ENCODE measurements at regions not wholly inside any gene's neighbourhood (a gene's known extent, or its start where the extent isn't known, plus 50 kb on each side); places are given as distances from the start of the nearest gene placed in this dataset.

GRCh38 chr3:148500881-148501280 lies 196.8 kb upstream of the AGTR1 start:
- H3K27me3 ChIP-seq (ENCODE audit: control insufficient read depth, extremely low read depth, insufficient read depth, low read length): no peaks in the 10 kb centered on the region
- DNase-seq (ENCODE audit: low read depth, low spot score) (no peak), FAIRE-seq (no peak)
- no peaks in the 10 kb centered on the region for H3K4me1 ChIP-seq (ENCODE audit: control insufficient read depth, extremely low read depth, insufficient read depth, low read length)
- H3K4me2 ChIP-seq (ENCODE audit: control insufficient read depth, extremely low read depth, insufficient read depth, low read depth, low read length): no peak overlapping the region
- no peaks in the 10 kb centered on the region for H3K79me2 ChIP-seq (ENCODE audit: control insufficient read depth, insufficient read depth, low read length)
- H3K9ac ChIP-seq (ENCODE audit: control insufficient read depth, extremely low read depth, insufficient read depth, low read length): no peak overlapping the region
- H3K36me3 ChIP-seq (ENCODE audit: control insufficient read depth in 2 of 2, extremely low read depth in 1 of 2, insufficient read depth in 2 of 2, low read length in 2 of 2): no peaks in the 10 kb centered on the region
- no peaks in the 10 kb centered on the region for H4K20me1 ChIP-seq (ENCODE audit: control insufficient read depth, extremely low read depth, insufficient read depth, low read length)
- H3K9me3 ChIP-seq (ENCODE audit: control insufficient read depth, low read depth, low read length): no peaks in the 10 kb centered on the region
- dilution Hi-C loops (cut with MboI; ENCODE audit: extremely low pct_ligation_motif_present, low sequenced_read_pairs): no loop called here
- TF ChIP-seq EZH2 (IDR thresholded peaks at IDR 0.05; ENCODE audit: low read length): no peak
- TF ChIP-seq, protein P1, sequence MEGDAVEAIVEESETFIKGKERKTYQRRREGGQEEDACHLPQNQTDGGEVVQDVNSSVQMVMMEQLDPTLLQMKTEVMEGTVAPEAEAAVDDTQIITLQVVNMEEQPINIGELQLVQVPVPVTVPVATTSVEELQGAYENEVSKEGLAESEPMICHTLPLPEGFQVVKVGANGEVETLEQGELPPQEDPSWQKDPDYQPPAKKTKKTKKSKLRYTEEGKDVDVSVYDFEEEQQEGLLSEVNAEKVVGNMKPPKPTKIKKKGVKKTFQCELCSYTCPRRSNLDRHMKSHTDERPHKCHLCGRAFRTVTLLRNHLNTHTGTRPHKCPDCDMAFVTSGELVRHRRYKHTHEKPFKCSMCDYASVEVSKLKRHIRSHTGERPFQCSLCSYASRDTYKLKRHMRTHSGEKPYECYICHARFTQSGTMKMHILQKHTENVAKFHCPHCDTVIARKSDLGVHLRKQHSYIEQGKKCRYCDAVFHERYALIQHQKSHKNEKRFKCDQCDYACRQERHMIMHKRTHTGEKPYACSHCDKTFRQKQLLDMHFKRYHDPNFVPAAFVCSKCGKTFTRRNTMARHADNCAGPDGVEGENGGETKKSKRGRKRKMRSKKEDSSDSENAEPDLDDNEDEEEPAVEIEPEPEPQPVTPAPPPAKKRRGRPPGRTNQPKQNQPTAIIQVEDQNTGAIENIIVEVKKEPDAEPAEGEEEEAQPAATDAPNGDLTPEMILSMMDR (optimal IDR thresholded peaks at IDR 0.05 in 1 of 3, IDR thresholded peaks at IDR 0.05 in 1 of 3, conservative IDR thresholded peaks at IDR 0.05 in 1 of 3; ENCODE audit: extremely low read depth in 1 of 3, insufficient read depth in 2 of 3, low read length in 3 of 3): no peak
- no peak overlapping the region for H3K27ac ChIP-seq (ENCODE audit: control insufficient read depth, insufficient read depth, low read length)
- H3K9me1 ChIP-seq (ENCODE audit: control insufficient read depth, extremely low read depth, insufficient read depth, low read length): no peaks in the 10 kb centered on the region
- H3K4me3 ChIP-seq (ENCODE audit: control insufficient read depth in 2 of 3, extremely low read depth in 1 of 3, insufficient read depth in 2 of 3, low read depth in 1 of 3, low read length in 3 of 3): no peak overlapping the region
- H2AFZ ChIP-seq (ENCODE audit: control insufficient read depth, low read length): no peak overlapping the region

DNA sequence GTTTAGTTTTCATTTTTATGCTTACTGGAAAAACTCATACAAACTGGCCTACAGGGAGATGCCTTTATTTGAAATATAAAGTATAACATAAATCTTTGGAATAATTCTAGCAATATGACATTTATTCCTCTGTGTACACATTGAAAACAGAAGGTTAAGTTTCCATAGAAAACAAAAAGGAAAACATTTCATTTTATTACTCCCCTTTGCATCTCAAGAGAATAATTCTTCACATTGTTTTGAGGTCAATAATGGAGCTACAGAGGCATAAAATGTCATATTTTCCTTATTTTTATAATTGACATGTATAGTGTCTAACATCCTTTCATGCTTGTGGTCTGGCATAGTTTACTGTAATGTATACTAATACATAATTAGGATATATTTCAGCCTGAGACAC lies 187.6 kb upstream of the AGTR1 start:
- no peaks in the 10 kb centered on the region for H4K20me1 ChIP-seq (ENCODE audit: control insufficient read depth, extremely low read depth, insufficient read depth, low read length)
- DNase-seq (ENCODE audit: low read depth, low spot score) (no peak), FAIRE-seq (no peak)
- no peak for TF ChIP-seq EZH2 (IDR thresholded peaks at IDR 0.05; ENCODE audit: low read length)
- TF ChIP-seq, protein P1 (optimal IDR thresholded peaks at IDR 0.05 in 1 of 3, IDR thresholded peaks at IDR 0.05 in 1 of 3, conservative IDR thresholded peaks at IDR 0.05 in 1 of 3; ENCODE audit: extremely low read depth in 1 of 3, insufficient read depth in 2 of 3, low read length in 3 of 3): no peak
- H3K9me1 ChIP-seq (ENCODE audit: control insufficient read depth, extremely low read depth, insufficient read depth, low read length): no peaks in the 10 kb centered on the region
- no peak overlapping the region for H3K4me2 ChIP-seq (ENCODE audit: control insufficient read depth, extremely low read depth, insufficient read depth, low read depth, low read length)
- H3K4me3 ChIP-seq (ENCODE audit: control insufficient read depth in 2 of 3, extremely low read depth in 1 of 3, insufficient read depth in 2 of 3, low read depth in 1 of 3, low read length in 3 of 3): no peak overlapping the region
- H3K9ac ChIP-seq (ENCODE audit: control insufficient read depth, extremely low read depth, insufficient read depth, low read length): no peak overlapping the region
- H2AFZ ChIP-seq (ENCODE audit: control insufficient read depth, low read length): no peak overlapping the region
- no peaks in the 10 kb centered on the region for H3K27me3 ChIP-seq (ENCODE audit: control insufficient read depth, extremely low read depth, insufficient read depth, low read length)
- H3K9me3 ChIP-seq (ENCODE audit: control insufficient read depth, low read depth, low read length): no peaks in the 10 kb centered on the region
- dilution Hi-C loops (cut with MboI; ENCODE audit: extremely low pct_ligation_motif_present, low sequenced_read_pairs): no loop called here
- H3K4me1 ChIP-seq (ENCODE audit: control insufficient read depth, extremely low read depth, insufficient read depth, low read length): no peaks in the 10 kb centered on the region
- no peaks in the 10 kb centered on the region for H3K79me2 ChIP-seq (ENCODE audit: control insufficient read depth, insufficient read depth, low read length)
- no peak overlapping the region for H3K27ac ChIP-seq (ENCODE audit: control insufficient read depth, insufficient read depth, low read length)
- H3K36me3 ChIP-seq (ENCODE audit: control insufficient read depth in 2 of 2, extremely low read depth in 1 of 2, insufficient read depth in 2 of 2, low read length in 2 of 2): no peaks in the 10 kb centered on the region

Measured in keratinocyte (primary cell).